Superior temporal gyrus (tissue), 1 donor: ENCODE measurements at regions not wholly inside any gene's neighbourhood (a gene's known extent, or its start where the extent isn't known, plus 50 kb on each side); places are given as distances from the start of the nearest gene placed in this dataset.
A peak's percentile ranks its signal among the peaks of the same experiment; 100 is the strongest.

ENCODE experiments used
- DNase-seq: peaks from one replicate; pipeline ENCODE4 v3.0.0-alpha.2; 2016; ENCODE audit errors: extremely low spot score

GRCh38 chr6:25222006-25222678 is 57.0 kb upstream of the CARMIL1 start:
- DNase-seq = no peak

- peak; percentile 89 for DNase-seq
Observed at GRCh38 chr6:25223490-25223991, 55.6 kb upstream of the CARMIL1 start.

GRCh38 chr6:25224242-25224641 is 54.9 kb upstream of the CARMIL1 start:
- DNase-seq = no peak

- DNase-seq = no peak
Observed at GRCh38 chr6:25227854-25228253, 51.3 kb upstream of the CARMIL1 start.
